Fibroblast of villous mesenchyme (primary cell): ENCODE measurements at regions not wholly inside any gene's neighbourhood (a gene's known extent, or its start where the extent isn't known, plus 50 kb on each side); places are given as distances from the start of the nearest gene placed in this dataset.

ENCODE experiments used
- DNase-seq: peaks from one replicate; pipeline ENCODE4 v3.0.0-alpha.2; 2010; ENCODE audit warnings: low read depth
- H3K4me3 ChIP-seq: 2 replicates; pipeline ENCODE4 v1.5.1; 2011; ENCODE audit warnings: low read depth, mild to moderate bottlenecking, low read length
- TF ChIP-seq, protein P1 (sequence below): IDR thresholded peaks from 2 replicates; pipeline ENCODE4 v1.5.1; 2012; ENCODE audit warnings: low read depth, mild to moderate bottlenecking, low read length; ENCODE audit not compliant: insufficient read depth

DNA sequence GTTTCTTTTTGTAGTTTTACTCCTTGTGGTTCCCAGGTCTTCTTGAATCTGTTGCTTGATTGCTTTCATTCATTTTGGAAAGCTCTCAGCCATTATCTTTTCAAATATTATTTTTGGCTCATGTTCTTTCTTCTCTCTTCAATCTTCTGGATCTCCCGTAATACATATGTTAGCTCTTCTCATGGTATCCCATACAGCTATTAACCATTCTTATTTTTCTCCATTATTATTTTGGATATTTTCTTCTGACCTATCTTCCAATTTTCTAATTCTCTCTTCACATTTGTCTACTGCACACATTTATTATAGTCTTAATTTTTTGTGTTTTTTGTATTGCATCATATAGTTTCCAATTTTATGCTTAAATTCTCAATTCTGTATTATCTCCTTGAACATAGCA lies 123.9 kb upstream of the ARID2 start:
- TF ChIP-seq, protein P1, sequence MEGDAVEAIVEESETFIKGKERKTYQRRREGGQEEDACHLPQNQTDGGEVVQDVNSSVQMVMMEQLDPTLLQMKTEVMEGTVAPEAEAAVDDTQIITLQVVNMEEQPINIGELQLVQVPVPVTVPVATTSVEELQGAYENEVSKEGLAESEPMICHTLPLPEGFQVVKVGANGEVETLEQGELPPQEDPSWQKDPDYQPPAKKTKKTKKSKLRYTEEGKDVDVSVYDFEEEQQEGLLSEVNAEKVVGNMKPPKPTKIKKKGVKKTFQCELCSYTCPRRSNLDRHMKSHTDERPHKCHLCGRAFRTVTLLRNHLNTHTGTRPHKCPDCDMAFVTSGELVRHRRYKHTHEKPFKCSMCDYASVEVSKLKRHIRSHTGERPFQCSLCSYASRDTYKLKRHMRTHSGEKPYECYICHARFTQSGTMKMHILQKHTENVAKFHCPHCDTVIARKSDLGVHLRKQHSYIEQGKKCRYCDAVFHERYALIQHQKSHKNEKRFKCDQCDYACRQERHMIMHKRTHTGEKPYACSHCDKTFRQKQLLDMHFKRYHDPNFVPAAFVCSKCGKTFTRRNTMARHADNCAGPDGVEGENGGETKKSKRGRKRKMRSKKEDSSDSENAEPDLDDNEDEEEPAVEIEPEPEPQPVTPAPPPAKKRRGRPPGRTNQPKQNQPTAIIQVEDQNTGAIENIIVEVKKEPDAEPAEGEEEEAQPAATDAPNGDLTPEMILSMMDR, result no peak
- no peak for DNase-seq
- no peak overlapping the region for H3K4me3 ChIP-seq

DNA sequence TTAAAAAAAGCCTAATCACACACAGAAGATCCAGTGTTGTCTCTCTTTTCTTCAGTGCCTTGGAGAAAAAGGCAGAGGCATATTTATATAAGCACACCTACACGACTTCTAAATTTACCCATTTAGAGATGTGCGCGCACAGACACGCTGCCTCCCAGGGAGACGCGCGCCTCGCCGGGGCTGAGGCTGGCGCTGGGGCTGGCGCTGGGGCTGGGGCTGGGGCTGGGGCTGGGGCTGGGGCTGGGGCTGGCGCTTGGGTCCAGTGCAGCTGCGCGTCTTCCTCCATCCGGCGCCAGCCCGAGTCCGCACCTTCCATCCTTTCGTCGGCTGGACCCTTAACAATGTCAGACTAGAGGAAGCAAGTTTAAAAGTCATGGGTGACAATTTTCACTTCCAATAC lies 118.4 kb upstream of the ARID2 start:
- no peak for DNase-seq
- peak overlapping the region; percentile 28 for H3K4me3 ChIP-seq

GRCh38 chr12:45611495-45611894 lies 118.0 kb upstream of the ARID2 start:
- peak overlapping the region; percentile 28 for H3K4me3 ChIP-seq
- TF ChIP-seq, protein P1, result no peak
- no peak for DNase-seq

More for the DNA sequence above, 118.4 kb upstream of the ARID2 start:
- TF ChIP-seq, protein P1, result no peak

GRCh38 chr12:45612044-45612794 lies 117.3 kb upstream of the ARID2 start:
- DNase-seq, result peak; percentile 25
- no peak overlapping the region for H3K4me3 ChIP-seq
- TF ChIP-seq, protein P1, result no peak

DNA sequence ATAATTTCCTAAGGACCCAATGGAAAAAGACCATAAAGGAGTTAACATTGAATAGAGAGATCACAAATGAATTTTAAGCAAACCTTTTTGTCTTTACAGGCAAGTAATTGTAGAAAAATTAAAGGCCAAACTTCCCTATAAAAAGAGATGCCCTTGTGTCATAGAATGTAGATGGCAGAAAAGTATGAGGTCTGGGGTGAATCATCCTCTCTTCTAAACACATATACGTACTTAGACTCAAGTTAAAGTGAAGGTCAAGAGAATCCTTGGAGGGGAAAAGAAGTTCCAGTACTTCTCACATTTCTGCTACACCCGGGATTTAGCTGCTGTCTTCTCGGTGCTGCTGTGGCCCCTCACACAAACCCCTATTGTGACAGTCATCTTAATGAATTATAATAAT lies 116.2 kb upstream of the ARID2 start:
- DNase-seq, result peak; percentile 51
- no peak overlapping the region for H3K4me3 ChIP-seq
- TF ChIP-seq, protein P1, result no peak

DNA sequence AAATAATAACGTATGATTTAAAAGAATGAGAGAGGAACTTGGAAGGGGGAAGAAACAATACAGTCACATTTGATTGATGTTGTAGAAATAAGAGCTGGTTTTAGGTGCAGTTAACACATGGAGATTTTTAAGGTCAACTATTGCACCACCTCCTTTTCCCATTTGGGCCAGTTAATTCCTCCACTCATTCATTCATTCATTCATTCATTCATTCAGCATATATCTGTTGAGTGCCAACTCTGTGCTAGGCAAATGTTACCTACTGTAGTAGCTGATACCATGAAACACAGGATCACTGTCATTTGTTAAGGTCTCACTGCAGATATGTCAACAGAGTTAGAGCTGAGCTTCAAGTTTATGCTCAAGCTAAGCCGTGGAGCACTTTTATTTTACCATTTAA lies 115.7 kb upstream of the ARID2 start:
- no peak overlapping the region for H3K4me3 ChIP-seq
- DNase-seq, result no peak
- TF ChIP-seq, protein P1, result no peak

- TF ChIP-seq, protein P1, result no peak
- peak; percentile 72 for DNase-seq
- H3K4me3 ChIP-seq, result no peak overlapping the region
Measured at GRCh38 chr12:45615268-45615667, 114.2 kb upstream of the ARID2 start.
